ENCODE measurements at regions not wholly inside any gene's neighbourhood (a gene's known extent, or its start where the extent isn't known, plus 50 kb on each side); places are given as distances from the start of the nearest gene placed in this dataset.

DNA sequence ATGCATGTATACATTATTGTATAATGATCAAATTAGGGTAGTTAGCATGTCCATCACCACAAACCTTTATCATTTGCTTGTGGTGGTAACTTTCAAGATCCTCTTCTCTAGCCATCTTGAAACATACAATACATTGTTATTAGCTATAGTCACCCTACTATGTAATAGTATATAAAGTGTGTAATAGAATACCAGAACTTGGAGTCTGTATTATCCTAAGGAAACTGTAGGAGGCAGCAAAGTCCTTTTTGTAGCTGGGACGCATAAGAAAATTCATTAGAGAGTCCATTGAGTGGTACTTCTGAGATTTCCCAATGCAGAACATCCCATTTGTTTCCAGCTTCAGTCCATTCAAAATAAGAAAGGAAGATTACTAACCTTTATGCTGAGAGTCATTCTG is 325.9 kb upstream of the LRFN5 start:
- H3K36me3 ChIP-seq = no peaks in the 10 kb centered on the region
- H3K4me1 ChIP-seq = no peaks in the 10 kb centered on the region
- DNase-seq (ENCODE audit: low spot score in 2 of 2) = no peak
- no peaks in the 10 kb centered on the region for H3K9me3 ChIP-seq
- H3K4me3 ChIP-seq = no peak overlapping the region
- 19 to 22% methylated on average over 1 of the region's 1 CpG for WGBS, 2 donors
- H3K27me3 ChIP-seq = no peaks in the 10 kb centered on the region
- TF ChIP-seq POLR2A (IDR thresholded peaks at IDR 0.05) (no peak), CTCF (IDR thresholded peaks at IDR 0.05) (no peak), EP300 (IDR thresholded peaks at IDR 0.05) (no peak)
- no peak overlapping the region for H3K27ac ChIP-seq

GRCh38 chr14:41277450-41277849 is 329.2 kb upstream of the LRFN5 start:
- TF ChIP-seq CTCF (IDR thresholded peaks at IDR 0.05) (no peak), POLR2A (IDR thresholded peaks at IDR 0.05) (no peak), EP300 (IDR thresholded peaks at IDR 0.05) (no peak)

GRCh38 chr14:41257476-41257875 is 349.2 kb upstream of the LRFN5 start:
- TF ChIP-seq EP300 (IDR thresholded peaks at IDR 0.05) = no peak
- no peak for TF ChIP-seq POLR2A (IDR thresholded peaks at IDR 0.05)
- no peak for TF ChIP-seq CTCF (IDR thresholded peaks at IDR 0.05)
- WGBS, 2 donors = 94 to 95% methylated on average over 2 of the region's 2 CpGs
- H3K27ac ChIP-seq = no peak overlapping the region
- H3K27me3 ChIP-seq = no peaks in the 10 kb centered on the region
- no peak overlapping the region for H3K4me3 ChIP-seq
- DNase-seq (ENCODE audit: low spot score in 2 of 2) = no peak
- H3K36me3 ChIP-seq = no peaks in the 10 kb centered on the region
- H3K4me1 ChIP-seq = no peaks in the 10 kb centered on the region
- H3K9me3 ChIP-seq = no peaks in the 10 kb centered on the region

More at GRCh38 chr14:41277450-41277849, 329.2 kb upstream of the LRFN5 start:
- DNase-seq (ENCODE audit: low spot score in 2 of 2) = no peak
- Histone ChIP-seq H3K27ac (no peak overlapping the region), H3K36me3 (no peaks in the 10 kb centered on the region), H3K9me3 (no peaks in the 10 kb centered on the region), H3K27me3 (no peaks in the 10 kb centered on the region), H3K4me1 (no peaks in the 10 kb centered on the region), H3K4me3 (no peak overlapping the region)
- 72 to 74% methylated on average over 2 of the region's 2 CpGs for WGBS, 2 donors

DNA sequence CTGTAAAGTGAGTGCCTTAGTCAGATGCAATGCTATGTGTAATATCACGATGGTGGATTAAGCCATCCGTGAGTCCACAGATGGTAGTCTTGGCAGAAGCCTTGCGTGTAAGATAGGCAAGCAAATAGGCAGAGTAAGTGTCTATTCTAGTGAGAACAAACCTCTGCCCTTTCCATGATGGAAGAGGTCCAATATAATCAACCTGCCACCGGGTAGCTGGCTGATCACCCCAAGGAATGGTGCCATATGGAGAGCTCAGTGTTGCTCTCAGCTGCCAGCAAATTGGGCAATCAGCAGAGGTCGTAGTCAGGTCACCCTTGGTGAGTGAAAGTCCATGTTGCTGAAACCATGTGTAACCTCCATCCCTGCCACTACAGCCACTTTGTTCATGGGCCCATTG is 371.2 kb upstream of the LRFN5 start:
- H3K36me3 ChIP-seq = no peaks in the 10 kb centered on the region
- DNase-seq (ENCODE audit: low spot score in 2 of 2) = no peak
- no peaks in the 10 kb centered on the region for H3K27me3 ChIP-seq
- H3K27ac ChIP-seq = no peak overlapping the region
- no peak for TF ChIP-seq CTCF (IDR thresholded peaks at IDR 0.05)
- no peak for TF ChIP-seq EP300 (IDR thresholded peaks at IDR 0.05)
- TF ChIP-seq POLR2A (IDR thresholded peaks at IDR 0.05) = no peak
- H3K4me3 ChIP-seq = no peak overlapping the region
- no peaks in the 10 kb centered on the region for H3K9me3 ChIP-seq
- WGBS, 2 donors = 76 to 79% methylated on average over 5 of the region's 5 CpGs
- no peaks in the 10 kb centered on the region for H3K4me1 ChIP-seq

DNA sequence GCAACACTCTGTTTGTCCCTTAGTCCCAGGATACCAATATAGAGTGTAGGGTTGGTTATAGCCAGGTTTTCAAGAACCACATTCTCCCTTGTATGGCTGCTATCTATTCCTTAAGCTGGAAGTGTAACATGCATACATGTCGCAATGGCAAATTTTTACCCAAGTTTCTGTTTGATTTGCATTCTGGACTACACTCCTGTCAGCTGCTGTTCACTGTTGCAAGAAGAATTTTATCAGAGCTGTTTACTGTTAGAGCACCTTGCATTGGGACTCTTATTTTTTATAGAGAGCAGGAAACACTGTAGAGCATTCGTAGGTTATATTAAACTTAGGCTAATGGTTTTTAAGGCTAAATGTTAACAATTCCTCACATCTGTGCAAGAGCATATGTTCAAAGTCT is 376.0 kb upstream of the LRFN5 start:
- H3K27ac ChIP-seq = no peak overlapping the region
- 93 to 95% methylated on average over 2 of the region's 2 CpGs for WGBS, 2 donors
- no peak for TF ChIP-seq CTCF (IDR thresholded peaks at IDR 0.05)
- TF ChIP-seq POLR2A (IDR thresholded peaks at IDR 0.05) = no peak
- TF ChIP-seq EP300 (IDR thresholded peaks at IDR 0.05) = no peak

More for the DNA sequence above, 376.0 kb upstream of the LRFN5 start:
- Histone ChIP-seq H3K36me3 (no peaks in the 10 kb centered on the region), H3K27me3 (no peaks in the 10 kb centered on the region), H3K4me1 (no peaks in the 10 kb centered on the region), H3K9me3 (no peaks in the 10 kb centered on the region), H3K4me3 (no peak overlapping the region)
- no peak for DNase-seq (ENCODE audit: low spot score in 2 of 2)
